HCT116 (cell line): ENCODE measurements at regions not wholly inside any gene's neighbourhood (a gene's known extent, or its start where the extent isn't known, plus 50 kb on each side); places are given as distances from the start of the nearest gene placed in this dataset.

Source experiments
- ATAC-seq: fragments of 200-7000 bp; cut with Tn5 transposase; 2 replicates; pipeline ENCODE4 v1.9.1; 2020; ENCODE audit warnings: mild to moderate bottlenecking, moderate library complexity
- BruUV-seq: library from RNA; stranded (reverse); fragments of 400-500 nt; replicated peaks from 2 replicates; lab custom pipeline; 2021; lab: Mats Ljungman, UMichigan
- CTCF ChIA-PET: fragments of 300-600 bp; sonication (Branson Sonifier 250); formaldehyde crosslinking; loops from one replicate; lab custom pipeline; 2021; ENCODE audit warnings: antibody characterized with exemption; lab: Charles Lee
- POLR2A ChIA-PET: fragments of 300-600, 350-600 bp; sonication (Branson Sonifier 250); formaldehyde crosslinking; loops from one replicate; lab custom pipeline; 2021; ENCODE audit warnings: antibody characterized with exemption; lab: Charles Lee
- RAD21 ChIA-PET, 2 experiments: fragments of 300-600 bp; sonication (Branson Sonifier 250); formaldehyde crosslinking; loops; one replicate each; lab custom pipeline; 2023; ENCODE audit warnings: low total read pairs in 2 of 2; ENCODE audit not compliant: uncharacterized antibody in 2 of 2, unreplicated experiment in 2 of 2, low non-redundant PET in 1 of 2; lab: Charles Lee
- DNase-seq: peaks from one replicate; pipeline ENCODE4 v3.0.0-alpha.2; 2010; ENCODE audit warnings: low read depth, low spot score
- H2AFZ ChIP-seq: fragments of 200-600 bp; shearing (Covaris generic), sonication (generic); 2 replicates; pipeline ENCODE4 v1.6.1; 2017; ENCODE audit warnings: low read depth, mixed run types, mixed read lengths, antibody characterized with exemption, low read length; ENCODE audit not compliant: poor library complexity, severe bottlenecking
- H3K27ac ChIP-seq: 2 replicates; pipeline ENCODE4 v1.5.1; 2012; ENCODE audit warnings: low read depth, low read length
- H3K27me3 ChIP-seq: fragments of 200-600 bp; sonication (generic); 2 replicates; pipeline ENCODE4 v1.6.1; 2016; ENCODE audit warnings: mixed run types, low read length, mixed read lengths; ENCODE audit not compliant: insufficient read depth
- H3K36me3 ChIP-seq, 2 experiments: fragments of 200-500 bp in 1 of 2; fragments of 200-600 bp in 1 of 2; sonication (Bioruptor generic) in 1 of 2; sonication (generic) in 1 of 2; 2 replicates each; pipeline versions ENCODE4 v1.5.1 to v1.6.1; 2014 to 2016; ENCODE audit warnings: low read length in 2 of 2, inconsistent platforms in 1 of 2, mixed read lengths in 1 of 2, mixed run types in 1 of 2; ENCODE audit not compliant: insufficient read depth in 2 of 2, control insufficient read depth in 1 of 2
- H3K4me1 ChIP-seq, 2 experiments: fragments of 200-600 bp in 1 of 2; sonication (generic) in 1 of 2; 2 replicates each; pipeline versions ENCODE4 v1.5.1 to v1.6.1; 2012 to 2017; ENCODE audit warnings: low read length in 2 of 2, inconsistent platforms in 1 of 2, mild to moderate bottlenecking in 1 of 2, mixed read lengths in 1 of 2, mixed run types in 1 of 2, moderate library complexity in 1 of 2; ENCODE audit not compliant: insufficient read depth in 2 of 2, control insufficient read depth in 1 of 2
- H3K4me2 ChIP-seq: fragments of 200-600 bp; sonication (generic); 2 replicates; pipeline ENCODE4 v1.6.1; 2017; ENCODE audit warnings: mixed run types, low read length, mixed read lengths
- H3K4me3 ChIP-seq, 2 experiments: fragments of 200-600 bp in 1 of 2; sonication (generic) in 1 of 2; replicated peaks in 1 of 2; 2 replicates each; pipeline ENCODE4 v1.5.1; 2011 to 2016; ENCODE audit warnings: low read length in 2 of 2, control low read depth in 1 of 2, low read depth in 1 of 2, mild to moderate bottlenecking in 1 of 2, mixed read lengths in 1 of 2, mixed run types in 1 of 2
- H3K79me2 ChIP-seq: fragments of 200-600 bp; sonication (generic); 2 replicates; pipeline ENCODE4 v1.6.1; 2017; ENCODE audit warnings: mild to moderate bottlenecking, mixed run types, low read length, moderate library complexity, mixed read lengths; ENCODE audit not compliant: insufficient read depth
- H3K9ac ChIP-seq: fragments of 200-600 bp; sonication (generic); 2 replicates; pipeline ENCODE4 v1.6.1; 2016; ENCODE audit warnings: low read length, mixed read lengths
- H3K9me2 ChIP-seq: fragments of 200-600 bp; sonication (generic), shearing (Covaris generic); 2 replicates; pipeline ENCODE4 v1.6.1; 2017; ENCODE audit warnings: mixed run types, mild to moderate bottlenecking, moderate library complexity; ENCODE audit not compliant: insufficient read depth
- H3K9me3 ChIP-seq, 2 experiments: fragments of 200-500 bp in 1 of 2; fragments of 200-600 bp in 1 of 2; sonication (Bioruptor generic) in 1 of 2; sonication (generic) in 1 of 2; 2 replicates each; pipeline ENCODE4 v1.6.1; 2014 to 2017; ENCODE audit warnings: low read length in 2 of 2, mixed read lengths in 2 of 2, inconsistent platforms in 1 of 2, low read depth in 1 of 2, mild to moderate bottlenecking in 1 of 2, mixed run types in 1 of 2, moderate library complexity in 1 of 2; ENCODE audit not compliant: control insufficient read depth in 1 of 2, insufficient read depth in 1 of 2
- H4K20me1 ChIP-seq: fragments of 200-600 bp; sonication (generic), shearing (Covaris generic); 2 replicates; pipeline ENCODE4 v1.6.1; 2017; ENCODE audit warnings: mixed run types, mild to moderate bottlenecking, moderate library complexity; ENCODE audit not compliant: insufficient read depth
- ATF3 ChIP-seq: IDR thresholded peaks from 2 replicates; pipeline ENCODE4 v1.6.1; 2012
- CBX3 ChIP-seq: IDR thresholded peaks from 2 replicates; pipeline ENCODE4 v1.6.1; 2012; ENCODE audit warnings: low read depth
- CEBPB ChIP-seq: IDR thresholded peaks from 2 replicates; pipeline ENCODE4 v1.6.1; 2012; ENCODE audit warnings: low read depth
- ELF1 ChIP-seq: IDR thresholded peaks from 2 replicates; pipeline ENCODE4 v1.6.1; 2012; ENCODE audit warnings: low read depth, borderline replicate concordance
- EZH2 ChIP-seq: fragments of 200-600 bp; sonication (generic); IDR thresholded peaks from 2 replicates; pipeline ENCODE4 v1.6.1; 2017; ENCODE audit warnings: antibody characterized with exemption, mixed run types
- EZH2phosphoT487 ChIP-seq: fragments of 200-600 bp; IDR thresholded peaks from 2 replicates; pipeline ENCODE4 v1.6.1; 2018; ENCODE audit warnings: antibody characterized with exemption, borderline replicate concordance
- FOSL1 ChIP-seq: IDR thresholded peaks from 2 replicates; pipeline ENCODE4 v1.6.1; 2012; ENCODE audit warnings: low read depth
- JUND ChIP-seq: IDR thresholded peaks from 2 replicates; pipeline ENCODE4 v1.6.1; 2012
- POLR2A ChIP-seq: IDR thresholded peaks from 2 replicates; pipeline ENCODE4 v1.7.0; 2011; ENCODE audit warnings: borderline replicate concordance; ENCODE audit not compliant: insufficient read depth, insufficient read length; ENCODE audit errors: extremely low read depth
- RAD21 ChIP-seq: IDR thresholded peaks from 2 replicates; pipeline ENCODE4 v1.6.1; 2012; ENCODE audit warnings: low read depth, mild to moderate bottlenecking
- SIN3A ChIP-seq: IDR thresholded peaks from 2 replicates; pipeline ENCODE4 v1.6.1; 2012; ENCODE audit warnings: low read depth
- SP1 ChIP-seq: IDR thresholded peaks from 2 replicates; pipeline ENCODE4 v1.6.1; 2012; ENCODE audit warnings: low read depth
- SRF ChIP-seq: IDR thresholded peaks from 2 replicates; pipeline ENCODE4 v1.6.1; 2012; ENCODE audit warnings: low read depth
- YY1 ChIP-seq: IDR thresholded peaks from 2 replicates; pipeline ENCODE4 v1.6.1; 2011; ENCODE audit warnings: low read length, low read depth, moderate library complexity, mild to moderate bottlenecking; ENCODE audit not compliant: insufficient replicate concordance; ENCODE audit errors: extremely low read depth
- ZFX ChIP-seq: fragments of 450-650 bp; IDR thresholded peaks from 2 replicates; pipeline ENCODE4 v1.6.1; 2017
- ZNF274 ChIP-seq: fragments of 200-500 bp; sonication (Bioruptor generic); IDR thresholded peaks from 2 replicates; pipeline ENCODE4 v1.6.1; 2014; ENCODE audit warnings: mild to moderate bottlenecking, low read depth, low read length, inconsistent platforms
- intact Hi-C: fragments of 100-400 bp; cut with micrococcal nuclease; formaldehyde crosslinking; loops from 2 replicates; pipeline ENCODE4 v1.10.0; 2022
- TF ChIP-seq, protein P1 (sequence below): IDR thresholded peaks from 2 replicates; pipeline ENCODE4 v1.6.1; 2012; ENCODE audit warnings: low read depth
- TF ChIP-seq, protein P2 (sequence below), 3 experiments: fragments of 200-600 bp in 1 of 3; sonication (generic) in 1 of 3; IDR thresholded peaks in 2 of 3; conservative IDR thresholded peaks in 1 of 3; 2 replicates each; pipeline ENCODE4 v1.5.1; 2012 to 2017; ENCODE audit warnings: low read depth in 2 of 3, low read length in 2 of 3, antibody characterized with exemption in 1 of 3, borderline replicate concordance in 1 of 3, control low read depth in 1 of 3, mild to moderate bottlenecking in 1 of 3, mixed read lengths in 1 of 3, mixed run types in 1 of 3, moderate library complexity in 1 of 3; ENCODE audit not compliant: insufficient read depth in 1 of 3

DNA sequence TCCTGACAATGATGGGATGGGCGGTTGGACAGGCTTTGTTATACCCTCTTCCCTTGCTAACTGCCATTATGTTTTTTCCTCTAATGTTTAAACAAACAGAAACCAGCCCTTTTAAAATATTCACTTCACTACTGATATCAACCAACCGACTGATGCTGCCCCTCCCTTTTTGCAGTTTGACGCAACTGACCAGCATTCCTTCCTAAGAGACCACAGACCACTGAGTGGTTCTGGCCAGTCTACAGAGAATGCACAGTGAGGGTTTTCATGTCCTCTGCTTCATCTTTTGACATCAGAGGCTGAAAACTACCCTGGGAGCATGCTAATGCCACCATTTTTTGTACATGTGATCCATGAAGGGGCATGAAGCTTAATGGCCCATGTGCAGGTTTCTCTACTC, 85.3 kb downstream of the CYP26B1 start (continued):
- TF ChIP-seq ATF3, result no peak
- TF ChIP-seq RAD21, result no peak
- TF ChIP-seq, protein P1, sequence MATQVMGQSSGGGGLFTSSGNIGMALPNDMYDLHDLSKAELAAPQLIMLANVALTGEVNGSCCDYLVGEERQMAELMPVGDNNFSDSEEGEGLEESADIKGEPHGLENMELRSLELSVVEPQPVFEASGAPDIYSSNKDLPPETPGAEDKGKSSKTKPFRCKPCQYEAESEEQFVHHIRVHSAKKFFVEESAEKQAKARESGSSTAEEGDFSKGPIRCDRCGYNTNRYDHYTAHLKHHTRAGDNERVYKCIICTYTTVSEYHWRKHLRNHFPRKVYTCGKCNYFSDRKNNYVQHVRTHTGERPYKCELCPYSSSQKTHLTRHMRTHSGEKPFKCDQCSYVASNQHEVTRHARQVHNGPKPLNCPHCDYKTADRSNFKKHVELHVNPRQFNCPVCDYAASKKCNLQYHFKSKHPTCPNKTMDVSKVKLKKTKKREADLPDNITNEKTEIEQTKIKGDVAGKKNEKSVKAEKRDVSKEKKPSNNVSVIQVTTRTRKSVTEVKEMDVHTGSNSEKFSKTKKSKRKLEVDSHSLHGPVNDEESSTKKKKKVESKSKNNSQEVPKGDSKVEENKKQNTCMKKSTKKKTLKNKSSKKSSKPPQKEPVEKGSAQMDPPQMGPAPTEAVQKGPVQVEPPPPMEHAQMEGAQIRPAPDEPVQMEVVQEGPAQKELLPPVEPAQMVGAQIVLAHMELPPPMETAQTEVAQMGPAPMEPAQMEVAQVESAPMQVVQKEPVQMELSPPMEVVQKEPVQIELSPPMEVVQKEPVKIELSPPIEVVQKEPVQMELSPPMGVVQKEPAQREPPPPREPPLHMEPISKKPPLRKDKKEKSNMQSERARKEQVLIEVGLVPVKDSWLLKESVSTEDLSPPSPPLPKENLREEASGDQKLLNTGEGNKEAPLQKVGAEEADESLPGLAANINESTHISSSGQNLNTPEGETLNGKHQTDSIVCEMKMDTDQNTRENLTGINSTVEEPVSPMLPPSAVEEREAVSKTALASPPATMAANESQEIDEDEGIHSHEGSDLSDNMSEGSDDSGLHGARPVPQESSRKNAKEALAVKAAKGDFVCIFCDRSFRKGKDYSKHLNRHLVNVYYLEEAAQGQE, result no peak

DNA sequence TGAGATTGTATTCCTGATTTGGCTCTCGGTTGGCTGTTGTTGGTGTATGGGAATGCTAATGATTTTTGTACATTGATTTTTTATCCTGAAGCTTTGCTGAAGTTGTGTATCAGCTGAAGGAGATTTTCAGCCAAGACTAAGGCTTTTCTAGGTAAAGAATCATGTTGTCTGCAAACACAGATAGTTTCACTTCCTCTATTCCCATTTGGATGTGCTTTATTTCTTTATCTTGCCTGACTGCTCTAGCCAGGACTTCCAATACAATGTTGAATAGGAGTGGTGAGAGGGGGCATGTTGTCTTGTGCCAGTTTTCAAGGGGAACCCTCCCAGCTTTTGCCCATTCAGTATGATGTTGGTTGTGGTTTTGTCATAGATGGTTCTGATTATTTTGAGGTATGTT, 90.4 kb downstream of the CYP26B1 start:
- POLR2A ChIA-PET, result no interaction called here
- H3K9me2 ChIP-seq, result no peaks in the 10 kb centered on the region; the same call in 1 of the 2 replicates
- H3K27ac ChIP-seq, result no peak overlapping the region
- H4K20me1 ChIP-seq, result no peaks in the 10 kb centered on the region
- DNase-seq, result no peak
- no peaks in the 10 kb centered on the region for H3K36me3 ChIP-seq
- no peaks in the 10 kb centered on the region for H3K9me3 ChIP-seq
- H3K4me1 ChIP-seq, result no peaks in the 10 kb centered on the region
- ATAC-seq, result no peak
- H3K4me3 ChIP-seq, result no peak overlapping the region
- intact Hi-C loops, result no loop called here
- no TSS peak for BruUV-seq
- H2AFZ ChIP-seq, result no peak overlapping the region
- H3K4me2 ChIP-seq, result no peak overlapping the region
- H3K27me3 ChIP-seq, result no peaks in the 10 kb centered on the region
- RAD21 ChIA-PET, result no interaction called here
- CTCF ChIA-PET, result no interaction called here
- no peaks in the 10 kb centered on the region for H3K79me2 ChIP-seq
- H3K9ac ChIP-seq, result no peak overlapping the region
- TF ChIP-seq ATF3 (no peak), SRF (no peak), CBX3 (no peak), SIN3A (no peak), EZH2 (no peak), CEBPB (no peak), YY1 (no peak), EZH2phosphoT487 (no peak), ELF1 (no peak), SP1 (no peak), RAD21 (no peak), POLR2A (no peak), JUND (no peak), ZFX (no peak), ZNF274 (no peak), FOSL1 (no peak)
- TF ChIP-seq, protein P2, sequence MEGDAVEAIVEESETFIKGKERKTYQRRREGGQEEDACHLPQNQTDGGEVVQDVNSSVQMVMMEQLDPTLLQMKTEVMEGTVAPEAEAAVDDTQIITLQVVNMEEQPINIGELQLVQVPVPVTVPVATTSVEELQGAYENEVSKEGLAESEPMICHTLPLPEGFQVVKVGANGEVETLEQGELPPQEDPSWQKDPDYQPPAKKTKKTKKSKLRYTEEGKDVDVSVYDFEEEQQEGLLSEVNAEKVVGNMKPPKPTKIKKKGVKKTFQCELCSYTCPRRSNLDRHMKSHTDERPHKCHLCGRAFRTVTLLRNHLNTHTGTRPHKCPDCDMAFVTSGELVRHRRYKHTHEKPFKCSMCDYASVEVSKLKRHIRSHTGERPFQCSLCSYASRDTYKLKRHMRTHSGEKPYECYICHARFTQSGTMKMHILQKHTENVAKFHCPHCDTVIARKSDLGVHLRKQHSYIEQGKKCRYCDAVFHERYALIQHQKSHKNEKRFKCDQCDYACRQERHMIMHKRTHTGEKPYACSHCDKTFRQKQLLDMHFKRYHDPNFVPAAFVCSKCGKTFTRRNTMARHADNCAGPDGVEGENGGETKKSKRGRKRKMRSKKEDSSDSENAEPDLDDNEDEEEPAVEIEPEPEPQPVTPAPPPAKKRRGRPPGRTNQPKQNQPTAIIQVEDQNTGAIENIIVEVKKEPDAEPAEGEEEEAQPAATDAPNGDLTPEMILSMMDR (IDR thresholded peaks at IDR 0.05 in 2 of 3, conservative IDR thresholded peaks at IDR 0.05 in 1 of 3; ENCODE audit: borderline replicate concordance in 1 of 3, insufficient read depth in 1 of 3, low read depth in 2 of 3, low read length in 2 of 3), result no peak
- TF ChIP-seq, protein P1, result no peak
